ENCODE measurements at regions not wholly inside any gene's neighbourhood (a gene's known extent, or its start where the extent isn't known, plus 50 kb on each side); places are given as distances from the start of the nearest gene placed in this dataset.

DNA sequence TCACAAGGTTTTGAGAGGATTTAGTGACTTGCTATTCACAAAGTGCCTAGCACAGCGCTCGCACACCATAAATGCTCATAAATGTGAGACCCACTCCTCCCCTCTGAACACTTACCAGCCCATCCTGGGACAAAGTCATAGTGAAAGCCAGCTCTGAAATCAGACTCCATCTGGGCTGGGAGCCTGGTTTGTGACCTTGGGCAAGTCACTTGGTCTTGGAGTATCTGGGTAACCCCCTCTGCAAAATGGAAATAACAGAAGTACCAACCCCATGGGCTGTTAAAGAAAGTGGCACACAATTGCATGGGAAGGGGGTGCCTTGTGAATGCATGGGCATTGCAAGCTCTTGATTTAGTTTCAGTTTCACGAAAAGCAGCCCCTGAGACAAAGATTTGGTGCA is 104.7 kb upstream of the CDH5 start:
- TF ChIP-seq GATA2 (IDR thresholded peaks at IDR 0.05; ENCODE audit: low read depth, low read length) (no peak), GATA3 (IDR thresholded peaks at IDR 0.05; ENCODE audit: low read depth, low read length) (no peak)
